ENCODE measurements at regions not wholly inside any gene's neighbourhood (a gene's known extent, or its start where the extent isn't known, plus 50 kb on each side); places are given as distances from the start of the nearest gene placed in this dataset.
"Not testable (repeated sequence)": the region's sequence is repeated elsewhere in the genome, so short reads cannot be mapped to it uniquely, and the experiment has no call there.

DNA sequence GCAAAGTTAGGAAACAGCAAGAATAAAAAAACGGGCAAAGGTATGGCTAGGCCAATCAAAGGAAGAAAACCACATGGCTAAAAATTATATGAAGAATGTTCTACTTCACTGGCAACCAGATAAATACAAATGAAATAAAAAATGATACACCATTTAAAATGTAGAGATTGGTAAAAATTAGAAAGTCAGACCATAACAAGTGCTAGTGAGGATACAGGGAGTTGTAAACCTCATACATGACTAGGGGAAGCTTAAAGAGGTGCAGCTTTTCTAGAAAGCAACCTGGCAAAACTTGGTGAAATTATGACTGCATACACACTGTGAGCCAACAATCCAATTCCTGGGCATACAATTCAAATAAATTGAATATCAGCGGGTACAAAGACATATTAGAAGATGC, 119.0 kb upstream of the LIFR start:
- WGBS, 2 donors (ENCODE audit: extremely low coverage in 2 of 2, insufficient read length in 2 of 2, insufficient replicate concordance in 1 of 2) = no CpG with 5 or more reads among the region's 2 CpGs
- H2BK15ac ChIP-seq (ENCODE audit: low read length) = no peak overlapping the region
- H3K23ac ChIP-seq (ENCODE audit: low read depth, low read length, poor library complexity) = no peak overlapping the region

DNA sequence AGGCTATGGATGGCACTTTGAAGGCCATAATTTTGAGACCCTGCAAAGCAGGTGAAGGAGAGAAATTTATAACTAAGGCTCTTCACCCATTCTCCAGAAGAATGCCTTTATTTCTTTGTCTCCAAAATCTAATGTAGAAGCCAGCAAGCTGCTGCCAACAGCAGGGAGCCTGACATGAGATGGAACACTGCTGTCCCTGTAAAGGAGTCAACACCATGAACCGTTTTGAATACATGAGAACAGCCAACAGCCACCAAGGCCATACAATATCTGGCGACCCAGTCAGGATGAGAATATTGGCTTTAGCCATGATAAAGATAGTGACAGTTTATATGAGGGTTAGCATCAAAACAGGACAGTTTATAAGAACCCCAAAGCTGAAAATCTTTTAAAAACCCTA, 121.2 kb upstream of the LIFR start:
- Histone ChIP-seq H3K79me1 (ENCODE audit: low read depth, low read length) (no peaks in the 10 kb centered on the region), H3K27me3 (ENCODE audit: control insufficient read depth in 3 of 3, insufficient read depth in 3 of 3, low read depth in 1 of 3, low read length in 3 of 3) (no peaks in the 10 kb centered on the region), H4K91ac (ENCODE audit: low read depth, low read length, poor library complexity) (no peak overlapping the region), H3K9ac (ENCODE audit: low read depth, low read length, poor library complexity) (no peak overlapping the region), H3K36me3 (replicated peaks in 1 of 2; ENCODE audit: control insufficient read depth in 2 of 2, insufficient read depth in 2 of 2, low read length in 2 of 2) (no peaks in the 10 kb centered on the region), H2BK120ac (ENCODE audit: low read depth, low read length) (no peak overlapping the region), H3K4me3 (ENCODE audit: low read length in 2 of 2) (no peak overlapping the region), H3K4ac (ENCODE audit: low read length) (no peak overlapping the region), H2BK15ac (ENCODE audit: low read length) (no peak overlapping the region), H2AFZ (ENCODE audit: low read length) (no peak overlapping the region), H3K23ac (ENCODE audit: low read depth, low read length, poor library complexity) (no peak overlapping the region), H3K27ac (replicated peaks; ENCODE audit: low read length) (no peak overlapping the region), H2BK12ac (ENCODE audit: low read length) (no peak overlapping the region), H3K18ac (ENCODE audit: low read length) (no peak overlapping the region), H3K4me2 (ENCODE audit: insufficient read depth, low read length, poor library complexity, severe bottlenecking) (no peak overlapping the region), H3K9me3 (replicated peaks in 1 of 2; ENCODE audit: control insufficient read depth in 2 of 2, insufficient read depth in 1 of 2, low read depth in 1 of 2, low read length in 2 of 2) (no peaks in the 10 kb centered on the region), H3K4me1 (ENCODE audit: control insufficient read depth in 2 of 2, insufficient read depth in 1 of 2, low read depth in 1 of 2, low read length in 2 of 2) (peaks cover 0 to 2% of the 10 kb centered on the region in 2 donors), H2BK5ac (ENCODE audit: low read length) (no peak overlapping the region), H2AK5ac (ENCODE audit: low read depth, low read length) (no peak overlapping the region), H4K8ac (ENCODE audit: low read depth, low read length) (no peak overlapping the region), H3K14ac (ENCODE audit: low read length) (no peak overlapping the region)
- DNase-seq (ENCODE audit: low spot score) = no peak
- WGBS, 2 donors (ENCODE audit: extremely low coverage in 2 of 2, insufficient read length in 2 of 2, insufficient replicate concordance in 1 of 2) = no CpG with 5 or more reads among the region's 2 CpGs

More for the DNA sequence above, 119.0 kb upstream of the LIFR start:
- Histone ChIP-seq H3K4me1 (ENCODE audit: control insufficient read depth in 2 of 2, insufficient read depth in 1 of 2, low read depth in 1 of 2, low read length in 2 of 2) (no peaks in the 10 kb centered on the region), H3K9ac (ENCODE audit: low read depth, low read length, poor library complexity) (no peak overlapping the region), H3K9me3 (replicated peaks in 1 of 2; ENCODE audit: control insufficient read depth in 2 of 2, insufficient read depth in 1 of 2, low read depth in 1 of 2, low read length in 2 of 2) (no peaks in the 10 kb centered on the region), H3K14ac (ENCODE audit: low read length) (no peak overlapping the region), H3K36me3 (replicated peaks in 1 of 2; ENCODE audit: control insufficient read depth in 2 of 2, insufficient read depth in 2 of 2, low read length in 2 of 2) (no peaks in the 10 kb centered on the region), H2AK5ac (ENCODE audit: low read depth, low read length) (no peak overlapping the region), H3K79me1 (ENCODE audit: low read depth, low read length) (no peaks in the 10 kb centered on the region), H3K18ac (ENCODE audit: low read length) (no peak overlapping the region), H4K8ac (ENCODE audit: low read depth, low read length) (no peak overlapping the region), H3K27ac (replicated peaks; ENCODE audit: low read length) (no peak overlapping the region), H3K4me2 (ENCODE audit: insufficient read depth, low read length, poor library complexity, severe bottlenecking) (no peak overlapping the region), H3K27me3 (ENCODE audit: control insufficient read depth in 3 of 3, insufficient read depth in 3 of 3, low read depth in 1 of 3, low read length in 3 of 3) (no peaks in the 10 kb centered on the region), H4K91ac (ENCODE audit: low read depth, low read length, poor library complexity) (no peak overlapping the region), H3K4me3 (ENCODE audit: low read length in 2 of 2) (no peak overlapping the region), H2AFZ (ENCODE audit: low read length) (no peak overlapping the region), H2BK5ac (ENCODE audit: low read length) (no peak overlapping the region), H2BK120ac (ENCODE audit: low read depth, low read length) (no peak overlapping the region), H3K4ac (ENCODE audit: low read length) (no peak overlapping the region), H2BK12ac (ENCODE audit: low read length) (no peak overlapping the region)
- DNase-seq (ENCODE audit: low spot score) = no peak

DNA sequence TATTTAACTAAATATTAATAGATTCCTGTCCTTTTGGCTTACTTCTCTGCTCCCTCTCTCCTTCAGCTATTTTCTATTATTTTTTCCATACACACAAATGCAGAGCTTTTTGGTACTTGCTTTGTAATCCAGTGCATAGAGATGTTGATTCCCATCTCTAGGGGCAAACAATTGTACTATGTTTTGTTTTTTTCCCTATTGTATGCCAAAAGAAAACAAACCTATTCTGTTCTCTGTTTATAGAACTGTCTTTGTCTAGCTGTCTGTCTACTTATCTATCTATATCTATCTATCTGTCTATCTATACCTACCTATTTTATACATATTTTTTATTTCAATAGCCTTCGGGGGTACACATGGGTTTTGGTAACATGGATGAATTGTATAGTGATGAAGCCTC, 121.6 kb upstream of the LIFR start:
- no peak overlapping the region for H3K27ac ChIP-seq (replicated peaks; ENCODE audit: low read length)
- H2AK5ac ChIP-seq (ENCODE audit: low read depth, low read length) = no peak overlapping the region
- no peak overlapping the region for H3K18ac ChIP-seq (ENCODE audit: low read length)
- H3K14ac ChIP-seq (ENCODE audit: low read length) = no peak overlapping the region
- H4K8ac ChIP-seq (ENCODE audit: low read depth, low read length) = no peak overlapping the region
- H3K79me1 ChIP-seq (ENCODE audit: low read depth, low read length) = no peaks in the 10 kb centered on the region
- H3K9ac ChIP-seq (ENCODE audit: low read depth, low read length, poor library complexity) = no peak overlapping the region
- no peak overlapping the region for H3K23ac ChIP-seq (ENCODE audit: low read depth, low read length, poor library complexity)
- H3K27me3 ChIP-seq (ENCODE audit: control insufficient read depth in 3 of 3, insufficient read depth in 3 of 3, low read depth in 1 of 3, low read length in 3 of 3) = no peaks in the 10 kb centered on the region
- no peak overlapping the region for H2BK12ac ChIP-seq (ENCODE audit: low read length)
- no peak overlapping the region for H3K4ac ChIP-seq (ENCODE audit: low read length)
- H2AFZ ChIP-seq (ENCODE audit: low read length) = no peak overlapping the region
- no peak overlapping the region for H3K4me3 ChIP-seq (ENCODE audit: low read length in 2 of 2)
- H3K9me3 ChIP-seq (replicated peaks in 1 of 2; ENCODE audit: control insufficient read depth in 2 of 2, insufficient read depth in 1 of 2, low read depth in 1 of 2, low read length in 2 of 2) = no peaks in the 10 kb centered on the region
- DNase-seq (ENCODE audit: low spot score) = no peak
- H4K91ac ChIP-seq (ENCODE audit: low read depth, low read length, poor library complexity) = no peak overlapping the region
- H2BK15ac ChIP-seq (ENCODE audit: low read length) = no peak overlapping the region
- no peak overlapping the region for H2BK5ac ChIP-seq (ENCODE audit: low read length)
- H3K36me3 ChIP-seq (replicated peaks in 1 of 2; ENCODE audit: control insufficient read depth in 2 of 2, insufficient read depth in 2 of 2, low read length in 2 of 2) = no peaks in the 10 kb centered on the region
- no peak overlapping the region for H3K4me2 ChIP-seq (ENCODE audit: insufficient read depth, low read length, poor library complexity, severe bottlenecking)
- H3K4me1 ChIP-seq (ENCODE audit: control insufficient read depth in 2 of 2, insufficient read depth in 1 of 2, low read depth in 1 of 2, low read length in 2 of 2) = peaks cover 0 to 4% of the 10 kb centered on the region in 2 donors
- H2BK120ac ChIP-seq (ENCODE audit: low read depth, low read length) = no peak overlapping the region
- no CpG with 5 or more reads among the region's 1 CpG for WGBS, 2 donors (ENCODE audit: extremely low coverage in 2 of 2, insufficient read length in 2 of 2, insufficient replicate concordance in 1 of 2)

DNA sequence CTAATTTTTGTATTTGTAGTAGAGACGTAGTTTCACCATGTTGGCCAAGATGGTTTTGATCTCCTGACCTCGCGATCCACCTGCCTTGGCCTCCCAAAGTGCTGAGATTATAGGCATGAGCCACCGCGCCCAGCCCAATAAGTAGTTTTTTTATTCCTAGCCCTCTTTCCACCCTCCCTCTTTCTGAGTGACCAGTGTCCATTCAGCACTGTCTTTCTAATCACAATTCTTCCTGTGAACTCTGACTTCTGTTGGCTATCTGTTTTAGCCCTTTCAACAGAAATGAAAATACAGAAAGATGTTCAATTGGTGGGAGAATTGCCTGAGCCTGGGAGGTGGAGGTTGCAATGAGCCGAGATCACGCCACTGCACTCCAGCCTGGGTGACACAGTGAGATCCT, 122.3 kb upstream of the LIFR start:
- H2BK120ac ChIP-seq (ENCODE audit: low read depth, low read length); H3K9ac ChIP-seq (ENCODE audit: low read depth, low read length, poor library complexity); H4K91ac ChIP-seq (ENCODE audit: low read depth, low read length, poor library complexity); H3K23ac ChIP-seq (ENCODE audit: low read depth, low read length, poor library complexity); H3K4ac ChIP-seq (ENCODE audit: low read length); H3K14ac ChIP-seq (ENCODE audit: low read length); H4K8ac ChIP-seq (ENCODE audit: low read depth, low read length); H3K18ac ChIP-seq (ENCODE audit: low read length); H3K27ac ChIP-seq (replicated peaks; ENCODE audit: low read length); H2BK15ac ChIP-seq (ENCODE audit: low read length); H2AK5ac ChIP-seq (ENCODE audit: low read depth, low read length); H3K4me2 ChIP-seq (ENCODE audit: insufficient read depth, low read length, poor library complexity, severe bottlenecking); H3K27me3 ChIP-seq (ENCODE audit: control insufficient read depth in 3 of 3, insufficient read depth in 3 of 3, low read depth in 1 of 3, low read length in 3 of 3); H3K4me1 ChIP-seq (ENCODE audit: control insufficient read depth in 2 of 2, insufficient read depth in 1 of 2, low read depth in 1 of 2, low read length in 2 of 2); H3K9me3 ChIP-seq (replicated peaks in 1 of 2; ENCODE audit: control insufficient read depth in 2 of 2, insufficient read depth in 1 of 2, low read depth in 1 of 2, low read length in 2 of 2); H2AFZ ChIP-seq (ENCODE audit: low read length); H2BK5ac ChIP-seq (ENCODE audit: low read length); H2BK12ac ChIP-seq (ENCODE audit: low read length); H3K4me3 ChIP-seq (ENCODE audit: low read length in 2 of 2); H3K79me1 ChIP-seq (ENCODE audit: low read depth, low read length); DNase-seq (ENCODE audit: low spot score); H3K36me3 ChIP-seq (replicated peaks in 1 of 2; ENCODE audit: control insufficient read depth in 2 of 2, insufficient read depth in 2 of 2, low read length in 2 of 2): not testable (repeated sequence)
- no CpG with 5 or more reads among the region's 7 CpGs for WGBS, 2 donors (ENCODE audit: extremely low coverage in 2 of 2, insufficient read length in 2 of 2, insufficient replicate concordance in 1 of 2)

All from neuronal stem cell (in vitro differentiated cells).